Panc1 (cell line): ENCODE measurements at regions not wholly inside any gene's neighbourhood (a gene's known extent, or its start where the extent isn't known, plus 50 kb on each side); places are given as distances from the start of the nearest gene placed in this dataset.
A peak's percentile ranks its signal among the peaks of the same experiment; 100 is the strongest.

Source experiments
- POLR2AphosphoS5 ChIP-seq: IDR thresholded peaks from 2 replicates; pipeline ENCODE4 v1.6.1; 2012; ENCODE audit warnings: mild to moderate bottlenecking, low read depth, low read length, moderate library complexity
- TF ChIP-seq, protein P1 (sequence below): fragments of 450-650 bp; IDR thresholded peaks from 2 replicates; pipeline ENCODE4 v1.5.1; 2017; ENCODE audit warnings: mild to moderate bottlenecking
- TF ChIP-seq, protein P2 (sequence below), 2 experiments: IDR thresholded peaks; 2 replicates each; pipeline ENCODE4 v1.6.1; 2011 to 2012; ENCODE audit warnings: low read depth in 2 of 2, control low read depth in 1 of 2, low read length in 1 of 2, mild to moderate bottlenecking in 1 of 2, moderate library complexity in 1 of 2; ENCODE audit not compliant: insufficient read depth in 1 of 2

DNA sequence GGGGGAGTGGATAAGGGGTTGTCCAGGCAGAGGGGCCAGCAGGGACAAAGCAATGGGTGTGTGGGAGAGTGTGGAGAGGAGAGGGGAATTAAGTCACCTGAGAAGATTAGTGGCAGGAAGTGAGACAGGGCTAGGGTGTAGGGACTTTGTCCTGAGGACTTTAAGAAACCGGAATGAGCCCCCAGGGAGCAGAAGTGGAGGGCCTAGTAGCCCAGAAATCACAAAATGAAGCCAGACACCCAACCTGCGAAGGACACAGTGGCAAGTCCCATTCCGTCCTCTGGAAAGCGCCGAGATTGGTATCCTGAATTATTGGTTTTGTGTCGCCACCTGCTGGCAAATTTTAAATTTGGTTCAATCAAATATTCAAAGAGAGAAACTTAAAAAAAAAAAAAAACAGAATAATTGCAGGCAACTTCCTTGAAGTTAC is 78.0 kb upstream of the SLC25A36 start:
- TF ChIP-seq, protein P1, sequence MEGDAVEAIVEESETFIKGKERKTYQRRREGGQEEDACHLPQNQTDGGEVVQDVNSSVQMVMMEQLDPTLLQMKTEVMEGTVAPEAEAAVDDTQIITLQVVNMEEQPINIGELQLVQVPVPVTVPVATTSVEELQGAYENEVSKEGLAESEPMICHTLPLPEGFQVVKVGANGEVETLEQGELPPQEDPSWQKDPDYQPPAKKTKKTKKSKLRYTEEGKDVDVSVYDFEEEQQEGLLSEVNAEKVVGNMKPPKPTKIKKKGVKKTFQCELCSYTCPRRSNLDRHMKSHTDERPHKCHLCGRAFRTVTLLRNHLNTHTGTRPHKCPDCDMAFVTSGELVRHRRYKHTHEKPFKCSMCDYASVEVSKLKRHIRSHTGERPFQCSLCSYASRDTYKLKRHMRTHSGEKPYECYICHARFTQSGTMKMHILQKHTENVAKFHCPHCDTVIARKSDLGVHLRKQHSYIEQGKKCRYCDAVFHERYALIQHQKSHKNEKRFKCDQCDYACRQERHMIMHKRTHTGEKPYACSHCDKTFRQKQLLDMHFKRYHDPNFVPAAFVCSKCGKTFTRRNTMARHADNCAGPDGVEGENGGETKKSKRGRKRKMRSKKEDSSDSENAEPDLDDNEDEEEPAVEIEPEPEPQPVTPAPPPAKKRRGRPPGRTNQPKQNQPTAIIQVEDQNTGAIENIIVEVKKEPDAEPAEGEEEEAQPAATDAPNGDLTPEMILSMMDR: peak; percentile 75
- TF ChIP-seq POLR2AphosphoS5: no peak
- TF ChIP-seq, protein P2, sequence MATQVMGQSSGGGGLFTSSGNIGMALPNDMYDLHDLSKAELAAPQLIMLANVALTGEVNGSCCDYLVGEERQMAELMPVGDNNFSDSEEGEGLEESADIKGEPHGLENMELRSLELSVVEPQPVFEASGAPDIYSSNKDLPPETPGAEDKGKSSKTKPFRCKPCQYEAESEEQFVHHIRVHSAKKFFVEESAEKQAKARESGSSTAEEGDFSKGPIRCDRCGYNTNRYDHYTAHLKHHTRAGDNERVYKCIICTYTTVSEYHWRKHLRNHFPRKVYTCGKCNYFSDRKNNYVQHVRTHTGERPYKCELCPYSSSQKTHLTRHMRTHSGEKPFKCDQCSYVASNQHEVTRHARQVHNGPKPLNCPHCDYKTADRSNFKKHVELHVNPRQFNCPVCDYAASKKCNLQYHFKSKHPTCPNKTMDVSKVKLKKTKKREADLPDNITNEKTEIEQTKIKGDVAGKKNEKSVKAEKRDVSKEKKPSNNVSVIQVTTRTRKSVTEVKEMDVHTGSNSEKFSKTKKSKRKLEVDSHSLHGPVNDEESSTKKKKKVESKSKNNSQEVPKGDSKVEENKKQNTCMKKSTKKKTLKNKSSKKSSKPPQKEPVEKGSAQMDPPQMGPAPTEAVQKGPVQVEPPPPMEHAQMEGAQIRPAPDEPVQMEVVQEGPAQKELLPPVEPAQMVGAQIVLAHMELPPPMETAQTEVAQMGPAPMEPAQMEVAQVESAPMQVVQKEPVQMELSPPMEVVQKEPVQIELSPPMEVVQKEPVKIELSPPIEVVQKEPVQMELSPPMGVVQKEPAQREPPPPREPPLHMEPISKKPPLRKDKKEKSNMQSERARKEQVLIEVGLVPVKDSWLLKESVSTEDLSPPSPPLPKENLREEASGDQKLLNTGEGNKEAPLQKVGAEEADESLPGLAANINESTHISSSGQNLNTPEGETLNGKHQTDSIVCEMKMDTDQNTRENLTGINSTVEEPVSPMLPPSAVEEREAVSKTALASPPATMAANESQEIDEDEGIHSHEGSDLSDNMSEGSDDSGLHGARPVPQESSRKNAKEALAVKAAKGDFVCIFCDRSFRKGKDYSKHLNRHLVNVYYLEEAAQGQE (IDR thresholded peaks at IDR 0.05; ENCODE audit: insufficient read depth in 1 of 2, low read depth in 2 of 2, low read length in 1 of 2): no peak
